CD4-positive, alpha-beta T cell treated with Interleukin-15 for 1 hour (primary cell): ENCODE measurements at regions not wholly inside any gene's neighbourhood (a gene's known extent, or its start where the extent isn't known, plus 50 kb on each side); places are given as distances from the start of the nearest gene placed in this dataset.
"Not testable (repeated sequence)": the region's sequence is repeated elsewhere in the genome, so short reads cannot be mapped to it uniquely, and the experiment has no call there.

ENCODE experiments used
- DNase-seq: peaks from one replicate; pipeline ENCODE4 v3.0.0-alpha.2; 2020

DNA sequence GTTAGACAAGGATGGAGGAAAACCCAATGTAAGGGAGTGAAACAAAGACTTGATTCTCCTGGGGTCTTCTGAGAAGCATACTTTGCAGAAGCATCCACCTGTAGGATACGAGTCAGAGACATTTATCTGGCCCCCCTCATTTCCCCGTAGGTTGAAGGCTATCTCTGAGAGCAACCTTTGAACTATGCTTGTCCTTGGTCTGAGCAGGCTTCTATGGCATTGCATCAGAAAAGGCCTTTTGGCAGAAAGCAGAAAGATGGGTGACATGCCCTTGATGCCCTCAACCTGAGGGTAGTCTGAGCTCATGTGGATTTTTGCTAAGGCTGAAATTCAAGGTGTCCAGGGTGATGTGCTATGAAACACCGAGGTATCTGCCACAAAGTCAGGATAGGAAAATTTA lies 131.6 kb upstream of the SGO1 start:
- DNase-seq, result no peak

DNA sequence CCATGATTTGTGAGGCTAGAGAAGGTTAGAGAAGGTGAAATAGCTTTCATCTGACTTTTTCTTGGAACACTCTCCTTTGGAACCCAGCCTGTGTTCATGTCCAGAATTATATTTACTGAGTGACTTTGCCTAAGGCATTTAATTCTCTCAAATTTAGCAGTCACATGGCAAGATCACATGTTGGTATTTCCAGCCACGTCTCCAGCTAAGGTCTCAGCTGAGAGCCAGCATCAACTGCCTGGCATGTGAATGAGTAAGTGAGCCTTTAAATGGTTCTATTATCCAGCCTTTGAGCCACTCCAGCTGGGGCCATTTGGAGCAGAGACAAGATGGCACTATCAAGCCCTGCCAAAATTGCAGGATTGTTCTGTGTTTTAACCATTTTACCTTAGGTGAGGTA lies 130.2 kb upstream of the SGO1 start:
- DNase-seq, result no peak

GRCh38 chr3:20310629-20311028 lies 124.6 kb upstream of the SGO1 start:
- DNase-seq, result no peak

- no peak for DNase-seq
Measured at GRCh38 chr3:20307383-20307782, 121.4 kb upstream of the SGO1 start.

- no peak for DNase-seq
Measured at GRCh38 chr3:20305647-20306046, 119.6 kb upstream of the SGO1 start.

DNA sequence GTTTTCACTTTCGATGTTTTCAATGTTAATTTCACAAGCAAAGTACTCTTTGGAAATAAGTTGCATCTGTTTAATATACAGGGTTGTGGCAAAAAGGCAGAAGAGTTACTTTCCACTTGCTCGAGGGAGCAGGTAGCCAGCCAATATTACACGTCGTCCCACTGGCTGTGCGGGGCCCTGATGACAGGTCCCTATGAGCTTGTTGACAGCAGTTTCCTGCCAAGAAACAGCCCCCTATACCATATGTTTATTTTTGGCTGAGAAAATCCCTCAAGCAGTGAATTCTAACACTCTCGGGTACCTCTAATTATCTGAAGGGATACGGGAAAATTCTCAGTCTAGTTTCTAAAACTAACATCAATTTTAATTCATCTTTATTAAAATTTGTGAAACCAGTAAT lies 116.8 kb upstream of the SGO1 start:
- DNase-seq, result no peak

- no peak for DNase-seq
Measured at GRCh38 chr3:20288050-20288449, 102.0 kb upstream of the SGO1 start.

DNA sequence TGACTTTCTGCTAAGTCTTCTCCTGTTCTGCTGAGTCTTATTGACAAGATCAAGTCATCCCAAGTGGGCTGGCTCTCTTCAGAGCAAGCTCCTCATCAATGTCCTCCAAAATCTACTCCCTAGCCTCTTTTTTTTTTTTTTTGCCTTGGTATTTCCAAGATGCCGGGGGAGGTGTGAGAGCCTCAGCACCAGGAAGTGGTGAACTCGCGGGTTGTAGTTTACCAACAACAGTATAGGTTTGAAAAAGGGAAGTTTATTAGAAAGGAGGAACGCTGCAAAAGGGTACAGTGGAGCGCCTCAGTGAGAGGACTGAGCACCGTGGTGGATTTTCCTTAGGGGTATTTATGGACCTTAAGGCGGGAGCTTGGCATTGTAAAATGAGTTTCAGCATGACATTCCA lies 94.3 kb upstream of the SGO1 start:
- DNase-seq, result no peak

DNA sequence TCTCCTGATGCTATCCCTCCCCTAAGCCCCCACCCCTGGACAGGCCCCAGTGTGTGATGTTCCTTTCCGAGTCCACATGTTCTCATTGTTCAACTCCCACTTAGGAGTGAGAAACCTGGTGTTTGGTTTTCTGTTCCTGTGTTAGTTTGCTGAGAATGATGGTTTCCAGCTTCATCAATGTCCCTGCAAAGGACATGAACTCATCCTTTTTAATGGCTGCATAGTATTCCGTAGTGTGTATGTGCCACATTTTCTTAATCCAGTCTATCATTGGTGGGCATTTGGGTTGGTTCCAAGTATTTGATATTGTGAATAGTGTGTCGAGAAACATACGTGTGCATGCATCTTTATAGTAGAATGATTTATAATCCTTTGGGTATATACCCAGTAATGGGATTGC lies 80.0 kb upstream of the SGO1 start:
- DNase-seq, result not testable (repeated sequence)

GRCh38 chr3:20264900-20265567 lies 79.0 kb upstream of the SGO1 start:
- no peak for DNase-seq

GRCh38 chr3:20258371-20258770 lies 72.4 kb upstream of the SGO1 start:
- DNase-seq, result no peak

DNA sequence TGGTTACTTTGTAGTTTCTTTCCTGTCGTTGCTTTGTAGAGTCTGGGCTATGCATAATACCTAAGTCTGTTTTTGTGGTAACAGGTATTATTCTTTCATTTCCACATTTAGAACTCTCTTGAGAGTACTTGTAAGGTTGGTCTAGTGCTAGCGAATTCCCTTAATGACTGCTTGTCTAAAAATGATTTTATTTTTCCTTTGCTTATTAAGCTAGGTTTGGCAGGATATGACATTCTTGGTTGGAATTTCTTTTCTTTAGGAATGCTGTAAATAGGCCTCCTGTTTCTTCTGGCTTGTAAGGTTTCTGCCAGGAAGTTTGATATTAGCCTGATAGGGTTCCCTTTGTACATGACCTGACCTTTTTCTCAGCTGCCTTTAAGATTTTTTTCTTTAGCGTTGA lies 70.1 kb upstream of the SGO1 start:
- no peak for DNase-seq

GRCh38 chr3:20254268-20255117 lies 68.5 kb upstream of the SGO1 start:
- DNase-seq, result no peak

- DNase-seq, result no peak
Measured at GRCh38 chr3:20250786-20251185, 64.8 kb upstream of the SGO1 start.

DNA sequence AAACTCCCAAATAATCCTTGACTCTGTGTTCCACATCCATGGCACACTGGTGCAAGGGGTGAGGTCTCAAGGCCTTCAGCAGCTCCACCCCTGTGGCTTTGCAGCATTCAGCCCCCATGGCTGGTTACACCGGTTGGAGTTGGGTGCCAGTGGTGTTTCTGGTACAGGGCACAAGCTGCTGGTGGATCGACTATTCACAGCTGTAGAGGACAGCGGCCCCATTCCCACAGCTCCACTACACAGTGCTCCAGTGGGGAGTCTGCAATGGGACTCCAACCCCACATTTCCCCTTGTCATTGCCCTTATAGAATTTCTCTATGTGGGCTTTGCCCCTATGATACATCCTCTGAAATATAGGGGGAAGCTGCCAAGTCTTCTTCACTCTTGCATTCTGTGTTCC lies 64.3 kb upstream of the SGO1 start:
- DNase-seq, result no peak

DNA sequence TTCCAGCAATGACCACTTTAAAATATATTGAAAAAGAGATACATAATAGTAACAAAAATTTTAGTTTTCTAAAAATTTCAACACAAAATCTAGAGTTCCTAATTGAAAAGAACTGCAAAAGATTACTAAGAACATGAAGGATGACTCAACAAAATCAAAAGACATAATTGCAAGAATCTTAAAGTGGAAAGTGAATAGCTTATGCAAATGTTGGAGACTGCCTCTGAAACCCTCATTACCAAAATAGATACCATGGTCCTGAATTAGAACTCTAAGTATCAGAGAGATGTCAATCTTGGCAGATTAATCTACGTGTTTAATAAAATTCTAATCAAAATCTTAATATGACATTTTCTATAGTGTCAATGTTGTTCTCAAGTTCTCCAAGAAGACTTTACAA lies 60.7 kb upstream of the SGO1 start:
- no peak for DNase-seq

DNA sequence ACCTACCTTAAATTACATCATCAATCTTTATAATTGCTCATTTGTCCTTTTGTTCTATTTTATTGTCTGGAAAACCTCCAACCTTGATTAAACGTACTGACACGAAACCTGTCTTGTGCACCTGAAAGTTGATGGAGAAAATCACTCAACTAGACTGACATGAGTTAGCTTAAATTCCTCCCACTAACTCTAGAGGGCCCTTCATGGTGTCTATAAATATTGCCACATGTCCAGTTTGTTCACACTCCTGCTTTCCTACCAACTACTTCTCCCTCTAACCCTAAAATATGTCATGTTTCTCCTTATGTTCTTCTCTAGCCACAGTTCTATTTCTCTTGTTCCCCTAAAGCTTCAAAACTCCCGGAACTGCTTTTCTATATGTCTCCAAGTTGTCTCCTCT lies 59.8 kb upstream of the SGO1 start:
- DNase-seq, result no peak

DNA sequence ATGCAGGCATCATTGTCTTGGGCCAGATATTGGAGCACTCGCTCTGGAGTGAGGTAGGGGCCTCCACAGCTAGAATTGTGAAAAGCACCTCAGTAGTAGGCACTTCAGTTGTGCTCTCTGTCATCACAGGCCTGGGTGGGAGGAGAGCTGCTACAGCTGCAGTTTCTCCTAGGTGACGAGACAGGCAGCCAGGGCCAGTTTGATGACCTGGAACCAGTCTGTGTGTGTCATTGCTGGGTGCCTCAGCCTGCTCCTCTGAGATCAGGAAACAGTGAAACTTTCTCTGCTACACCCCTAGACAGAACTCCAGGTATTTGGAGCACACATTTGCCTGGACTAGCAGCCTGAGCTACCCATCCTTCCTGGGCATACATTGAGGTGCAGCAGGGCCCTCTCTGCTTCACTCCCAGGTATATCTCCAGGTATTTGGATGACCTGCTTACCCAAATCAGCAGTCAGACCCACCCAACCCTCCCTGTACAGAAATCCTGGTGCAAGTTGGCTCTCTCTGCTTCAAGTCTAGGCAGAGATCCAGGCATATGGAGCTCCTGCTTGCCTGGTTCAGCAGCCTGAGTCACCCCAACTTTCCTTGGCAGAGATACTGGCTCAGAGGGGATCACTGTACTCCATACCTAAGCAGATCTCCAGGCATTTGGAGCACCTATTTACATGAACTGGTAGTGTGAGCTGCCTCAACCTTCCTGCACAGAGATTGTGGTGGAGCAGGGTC lies 54.3 kb upstream of the SGO1 start:
- DNase-seq, result no peak

- not testable (repeated sequence) for DNase-seq
Measured at GRCh38 chr3:20238199-20238598, 52.2 kb upstream of the SGO1 start.

GRCh38 chr3:20236603-20237002 lies 50.6 kb upstream of the SGO1 start:
- DNase-seq, result no peak
